OCI-LY1 (cell line): ENCODE measurements at regions not wholly inside any gene's neighbourhood (a gene's known extent, or its start where the extent isn't known, plus 50 kb on each side); places are given as distances from the start of the nearest gene placed in this dataset.

Experiments used
- CTCF ChIP-seq: fragments of 200-600 bp; sonication (generic), shearing (Covaris generic); IDR thresholded peaks from 2 replicates; pipeline ENCODE4 v1.5.1; 2017; ENCODE audit warnings: mild to moderate bottlenecking, antibody characterized with exemption, low read length, moderate library complexity, mixed read lengths
- EZH2 ChIP-seq: fragments of 200-600 bp; sonication (generic), shearing (Covaris generic); IDR thresholded peaks from 2 replicates; pipeline ENCODE4 v1.8.0; 2017; ENCODE audit warnings: borderline replicate concordance, mixed run types, mild to moderate bottlenecking, antibody characterized with exemption, low read length, moderate library complexity, mixed read lengths

- TF ChIP-seq CTCF (no peak), EZH2 (no peak)
These were observed 121.1 kb upstream of the RHOBTB1 start for GRCh38 chr10:61065051-61065450.
